Femur (tissue), 1 donor: ENCODE measurements at regions not wholly inside any gene's neighbourhood (a gene's known extent, or its start where the extent isn't known, plus 50 kb on each side); places are given as distances from the start of the nearest gene placed in this dataset.

Experiments
- DNase-seq: peaks from one replicate; pipeline ENCODE4 v3.0.0-alpha.2; 2017

DNA sequence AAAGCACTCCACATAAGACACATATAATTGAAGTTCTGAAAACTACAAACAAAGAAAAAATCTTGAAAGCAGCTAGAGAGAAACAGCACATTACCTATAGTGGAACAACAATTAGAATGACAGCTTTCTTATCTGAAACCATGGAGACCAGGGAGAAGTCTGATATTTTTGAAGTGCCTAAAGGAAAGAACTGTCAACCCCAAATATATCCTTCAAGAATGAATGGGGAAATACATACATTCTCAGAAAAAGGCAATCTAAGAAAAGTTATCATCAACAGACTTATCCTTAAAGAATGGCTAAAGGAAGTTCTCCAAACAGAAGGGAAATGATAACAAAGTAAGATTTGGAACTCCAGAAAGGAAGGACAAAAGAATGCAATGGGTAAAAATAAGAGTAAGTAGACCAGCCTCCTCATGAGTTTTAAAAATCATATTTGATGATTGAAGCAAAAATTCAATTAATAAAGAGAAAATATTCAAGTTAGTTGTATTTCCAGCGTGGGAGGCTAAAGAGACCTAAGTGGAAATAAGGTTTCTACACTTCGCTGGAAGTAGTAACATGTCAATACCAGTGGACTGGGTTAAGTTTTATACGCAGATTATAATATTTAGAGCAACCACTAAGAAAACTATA, 170.8 kb upstream of the SAMSN1 start:
- no peak for DNase-seq

DNA sequence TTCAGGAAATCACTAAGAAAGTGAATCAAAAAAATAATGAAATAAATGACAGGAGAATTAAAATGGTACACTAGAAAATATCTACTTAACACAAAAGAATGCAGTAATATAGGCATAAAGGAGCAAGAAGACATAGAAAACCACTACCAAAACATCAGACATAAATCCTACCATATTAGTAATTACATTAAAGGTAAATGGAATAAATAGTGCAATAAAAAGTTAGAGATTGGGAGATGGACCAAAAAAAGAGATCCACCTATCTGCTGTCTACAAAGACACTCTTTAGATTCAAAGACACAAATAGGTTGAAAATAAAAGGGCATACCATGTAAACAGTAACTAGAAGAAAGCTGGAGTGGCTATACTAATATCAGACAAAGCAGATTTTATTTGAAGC, 167.0 kb upstream of the SAMSN1 start:
- DNase-seq: no peak

DNA sequence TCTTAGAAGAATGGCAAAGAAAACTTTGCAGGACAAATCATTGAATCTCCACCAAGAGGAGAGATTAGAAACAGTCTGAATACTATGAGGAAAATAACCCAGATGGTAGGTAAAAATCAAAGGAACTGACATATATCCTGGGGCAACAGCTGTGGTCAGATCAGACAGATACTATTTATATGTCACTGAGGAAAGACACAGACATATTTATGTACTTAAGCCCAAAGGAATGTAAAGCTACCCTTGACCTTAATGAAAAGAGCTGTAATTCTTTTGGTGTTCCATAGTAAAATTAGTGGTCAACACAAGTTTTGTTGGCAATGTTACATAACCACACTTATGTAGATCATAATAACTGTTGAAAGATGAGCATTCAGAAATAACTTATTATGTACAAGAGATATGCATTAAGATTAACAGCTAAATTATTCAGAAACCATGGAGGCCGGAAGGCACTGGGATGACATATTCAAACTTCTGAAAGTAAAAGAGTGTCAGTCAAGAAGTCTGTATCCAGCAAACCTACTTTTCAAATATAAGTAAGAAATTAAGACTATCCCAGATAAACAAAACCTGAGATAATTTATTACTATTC, 166.1 kb upstream of the SAMSN1 start:
- DNase-seq: no peak

DNA sequence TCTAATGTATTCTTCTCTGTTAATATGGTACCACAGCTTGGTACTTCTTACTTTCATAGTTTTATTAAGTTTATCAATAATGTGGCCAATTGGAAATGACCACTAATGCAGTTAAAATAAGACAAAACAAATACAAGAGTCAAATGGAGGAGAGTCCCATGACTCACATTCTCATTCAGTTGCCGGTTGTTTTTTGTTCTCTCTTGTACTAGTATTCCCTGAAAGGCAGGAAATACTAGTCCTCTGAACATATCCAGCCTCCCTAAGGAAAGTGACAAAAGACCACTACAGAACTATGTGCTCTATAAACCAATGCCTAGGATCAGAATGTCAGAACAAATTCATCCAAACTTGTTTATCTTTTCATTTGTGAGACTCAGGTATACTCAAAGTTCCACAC, 165.2 kb upstream of the SAMSN1 start:
- no peak for DNase-seq

DNA sequence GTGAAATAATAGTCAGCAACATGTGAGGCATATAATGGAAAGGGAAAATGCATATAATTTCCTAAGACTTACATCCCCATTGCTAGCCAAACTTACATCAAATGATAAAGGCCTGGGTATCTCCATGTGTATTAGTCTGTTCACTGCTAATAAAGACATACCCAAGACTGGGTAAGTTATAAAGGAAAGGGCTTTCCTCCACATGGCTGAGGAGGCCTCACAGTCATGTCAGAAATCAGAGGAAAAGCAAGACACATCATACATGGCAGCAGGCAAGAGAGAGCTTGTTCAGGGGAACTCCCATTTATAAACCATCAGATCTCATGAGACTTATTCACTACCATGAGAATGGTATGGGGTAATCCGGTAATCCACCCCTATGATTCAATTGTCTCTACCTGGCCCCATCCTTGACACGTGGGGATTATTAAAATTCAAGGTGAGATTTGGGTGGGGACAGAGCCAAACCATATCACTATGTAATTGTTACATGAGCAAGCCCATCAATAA, 161.5 kb upstream of the SAMSN1 start:
- no peak for DNase-seq

- DNase-seq: no peak
Measured at GRCh38 chr21:14706712-14707510, 160.8 kb upstream of the SAMSN1 start.

DNA sequence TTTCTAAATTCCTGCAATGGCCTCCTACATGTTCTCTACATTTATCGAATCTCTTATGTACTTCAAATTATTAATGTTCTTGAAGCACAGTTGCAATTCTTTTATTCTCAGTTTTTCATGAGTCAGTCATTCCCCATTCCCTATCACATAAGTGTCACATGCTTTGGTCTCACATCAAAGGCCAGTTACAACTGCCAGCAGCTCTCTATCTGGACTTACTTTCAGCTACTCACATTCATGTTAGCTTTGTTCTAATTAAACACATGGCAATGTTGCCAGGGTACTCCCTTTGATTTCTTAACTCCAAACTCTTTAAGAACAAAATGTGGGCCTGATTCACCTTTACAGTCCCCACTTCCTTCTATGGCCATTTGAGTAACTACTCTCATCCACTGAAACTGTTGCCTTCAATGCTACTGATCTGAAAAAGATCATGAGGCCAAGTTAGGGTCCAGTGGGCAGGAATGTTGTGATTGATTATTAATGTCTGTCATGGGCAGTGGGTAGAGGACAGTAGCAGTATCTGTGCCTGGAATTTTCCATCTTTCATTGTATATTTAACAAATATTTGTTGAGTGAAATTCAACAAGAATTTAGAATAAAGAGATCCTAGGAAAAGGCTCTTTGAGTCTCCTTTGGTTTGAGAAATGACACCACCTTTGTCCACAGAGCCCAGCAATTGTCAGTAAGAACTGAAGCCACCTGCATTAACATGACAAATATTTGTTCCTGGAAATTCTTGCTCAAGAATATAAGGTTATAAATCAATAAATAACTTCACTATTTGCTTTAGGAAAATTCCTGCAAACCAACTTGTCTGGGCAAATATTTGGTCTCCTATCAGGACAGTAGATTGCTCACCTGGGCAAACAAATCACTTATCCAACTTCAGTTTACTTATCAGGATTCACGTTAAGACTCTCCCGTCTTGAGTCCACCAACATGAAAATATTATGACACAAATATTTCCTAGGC, 153.6 kb upstream of the SAMSN1 start:
- DNase-seq: no peak

- no peak for DNase-seq
Measured at GRCh38 chr21:14697769-14698168, 151.7 kb upstream of the SAMSN1 start.

DNA sequence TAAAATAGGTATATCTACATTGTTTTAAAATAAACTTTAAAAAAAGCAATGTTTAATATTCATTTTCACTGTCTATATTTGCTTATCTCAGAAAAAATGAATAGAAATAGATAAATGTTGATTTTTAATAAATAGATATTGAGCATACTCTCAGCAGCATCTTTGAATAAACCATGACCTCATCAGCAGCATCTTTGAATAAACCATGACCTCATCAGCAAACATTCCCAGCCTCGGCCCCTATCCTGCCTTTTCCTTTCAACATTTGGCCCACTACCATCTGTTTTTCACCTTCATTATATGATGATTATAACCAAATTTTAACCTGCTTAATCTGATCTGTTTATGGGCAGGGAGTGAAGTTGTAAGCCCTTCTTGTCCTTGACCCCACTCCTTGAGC, 148.7 kb upstream of the SAMSN1 start:
- no peak for DNase-seq

DNA sequence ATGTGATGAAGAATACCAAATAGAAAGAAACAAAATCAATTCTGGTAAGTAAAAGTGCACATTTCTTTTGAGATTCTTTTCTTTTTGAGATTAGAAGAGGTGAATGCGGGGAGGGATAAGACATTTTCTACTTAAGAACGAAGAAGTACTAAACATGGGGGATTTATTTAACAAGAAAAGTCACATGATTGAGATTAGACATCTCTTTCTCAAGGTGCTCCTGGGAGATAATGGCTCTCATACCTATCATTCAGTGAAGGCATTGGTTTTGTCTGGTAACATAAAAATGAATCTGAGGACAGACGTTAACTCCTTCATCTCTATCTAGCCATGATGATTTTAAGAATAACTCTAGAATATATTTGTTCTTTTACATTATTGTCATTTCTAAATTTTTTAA, 147.9 kb upstream of the SAMSN1 start:
- DNase-seq: no peak

DNA sequence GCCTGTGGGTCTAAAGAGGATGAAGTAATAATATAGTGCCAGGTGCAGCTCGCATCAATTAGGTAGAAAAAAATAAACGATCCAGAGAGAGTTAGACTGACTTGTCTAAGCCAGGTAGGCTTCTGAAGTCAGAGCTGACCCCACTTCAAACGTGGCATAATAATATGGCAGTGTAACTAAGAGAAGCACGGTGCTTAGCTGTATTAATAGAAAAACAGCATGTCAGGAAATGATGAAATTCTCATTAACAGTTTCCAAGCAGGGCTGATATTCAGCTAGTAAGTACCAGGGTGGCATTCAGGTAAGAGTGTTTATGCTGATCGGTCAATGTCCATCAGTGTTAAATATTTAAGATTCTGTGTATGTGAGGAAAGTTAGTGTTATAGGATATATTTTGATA, 145.8 kb upstream of the SAMSN1 start:
- no peak for DNase-seq

DNA sequence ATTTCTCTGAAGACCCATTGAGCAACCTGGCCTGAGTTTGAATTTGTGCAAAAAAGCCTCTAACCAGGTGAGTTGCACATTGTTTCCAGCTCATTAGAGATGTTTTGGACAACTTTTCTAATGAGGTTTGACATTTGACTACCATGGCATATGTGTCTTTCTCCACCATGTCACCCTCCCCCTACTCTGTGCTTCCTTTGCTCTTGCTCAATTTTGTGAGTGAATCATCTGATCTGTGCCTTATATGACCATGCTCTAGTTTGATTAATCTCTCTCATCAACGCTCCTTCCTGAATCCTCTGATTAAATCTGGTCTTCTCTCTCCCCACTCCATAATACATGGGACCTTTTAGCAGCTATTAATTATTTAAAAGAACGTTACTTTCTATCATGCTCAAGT, 144.8 kb upstream of the SAMSN1 start:
- DNase-seq: no peak

DNA sequence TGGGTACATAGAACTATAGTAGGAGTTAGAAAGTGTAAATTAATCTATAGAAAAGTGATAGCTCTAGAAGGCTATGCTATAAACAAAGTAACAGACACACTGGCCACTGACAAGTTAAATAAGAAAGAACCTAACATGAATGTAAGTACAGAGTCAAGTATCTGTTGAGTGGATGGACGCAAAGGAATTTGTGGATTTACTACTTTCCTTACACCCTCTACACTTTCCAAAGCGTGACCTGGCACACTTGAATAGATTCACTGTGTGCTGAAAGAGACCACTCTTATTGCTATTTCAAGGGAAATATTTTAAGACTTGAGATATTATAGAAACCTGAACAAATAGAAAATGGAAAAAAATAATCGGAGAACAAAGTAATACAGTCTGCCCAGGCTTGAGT, 142.8 kb upstream of the SAMSN1 start:
- no peak for DNase-seq

GRCh38 chr21:14688412-14688811, 142.3 kb upstream of the SAMSN1 start:
- DNase-seq: no peak

DNA sequence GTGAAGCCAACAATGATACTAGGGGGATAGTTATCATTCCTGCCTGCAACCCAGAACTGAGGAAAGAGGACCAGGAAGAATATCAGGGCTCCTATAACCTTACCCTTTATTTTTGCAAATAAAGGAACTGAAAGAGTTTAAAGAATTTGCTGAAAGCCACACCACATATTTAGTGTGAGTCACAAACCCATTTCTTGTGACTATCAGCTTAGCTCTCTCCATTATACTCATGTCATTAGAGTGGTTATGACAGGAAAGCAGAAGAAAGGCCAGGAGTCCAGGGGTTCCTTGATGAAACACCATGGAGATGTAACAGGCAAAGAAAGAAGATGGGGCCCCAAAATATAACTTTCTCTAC, 141.1 kb upstream of the SAMSN1 start:
- DNase-seq: no peak

DNA sequence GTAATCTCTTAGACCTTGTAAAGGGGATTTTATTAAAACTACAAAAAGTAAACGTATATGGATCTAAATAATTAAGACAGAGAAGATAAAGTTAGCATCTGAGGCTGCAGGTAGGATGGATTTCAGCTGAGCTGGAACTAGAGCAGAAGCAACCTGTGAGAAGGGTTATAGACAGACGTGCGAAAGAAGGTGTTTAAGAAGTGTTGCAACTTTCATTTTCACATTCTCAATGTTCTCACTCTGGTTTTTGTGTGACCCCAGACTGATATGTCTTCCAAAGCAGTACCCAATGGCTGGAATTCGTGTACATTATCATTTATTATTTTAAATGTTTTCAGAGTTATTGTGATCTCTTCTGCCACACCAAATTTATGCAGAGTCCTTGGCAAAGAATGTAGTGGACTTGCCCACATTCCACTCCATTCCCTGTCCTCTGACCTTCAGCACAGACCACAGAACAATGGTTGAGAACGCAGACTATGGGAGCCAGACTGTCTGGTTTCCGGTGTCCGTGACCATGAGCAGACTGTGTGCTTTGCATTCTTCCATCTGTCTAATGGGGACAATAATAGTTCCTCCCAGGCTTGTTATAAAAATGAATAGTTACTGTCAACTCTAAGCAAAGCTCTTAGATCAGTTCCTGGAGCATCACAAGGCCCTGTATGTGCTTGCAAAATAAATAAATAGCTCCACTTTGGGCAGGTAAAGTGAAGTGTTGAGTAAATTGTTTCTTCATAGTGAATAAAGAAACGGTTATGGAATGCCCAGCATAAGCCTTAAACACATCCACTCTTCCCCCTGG, 140.6 kb upstream of the SAMSN1 start:
- no peak for DNase-seq

DNA sequence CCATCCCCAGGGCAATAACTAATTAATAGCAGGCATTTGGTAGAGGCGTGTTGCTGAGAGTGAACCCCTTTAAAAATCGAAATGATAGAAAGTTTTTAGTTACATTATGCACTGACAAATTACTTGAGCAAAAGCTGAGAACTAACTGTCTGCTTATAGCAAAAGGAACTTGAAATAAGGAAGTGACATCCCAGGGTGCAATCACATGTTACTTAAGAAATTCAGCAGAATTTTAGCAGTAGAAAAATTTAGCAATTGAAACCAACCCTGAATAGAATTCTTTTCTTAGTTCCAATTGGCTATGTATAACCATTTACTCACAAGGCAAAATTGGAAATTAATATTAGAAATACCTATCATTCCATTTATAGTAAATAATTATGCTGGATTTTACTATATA, 139.5 kb upstream of the SAMSN1 start:
- no peak for DNase-seq

- no peak for DNase-seq
Measured at GRCh38 chr21:14684071-14684470, 138.0 kb upstream of the SAMSN1 start.

DNA sequence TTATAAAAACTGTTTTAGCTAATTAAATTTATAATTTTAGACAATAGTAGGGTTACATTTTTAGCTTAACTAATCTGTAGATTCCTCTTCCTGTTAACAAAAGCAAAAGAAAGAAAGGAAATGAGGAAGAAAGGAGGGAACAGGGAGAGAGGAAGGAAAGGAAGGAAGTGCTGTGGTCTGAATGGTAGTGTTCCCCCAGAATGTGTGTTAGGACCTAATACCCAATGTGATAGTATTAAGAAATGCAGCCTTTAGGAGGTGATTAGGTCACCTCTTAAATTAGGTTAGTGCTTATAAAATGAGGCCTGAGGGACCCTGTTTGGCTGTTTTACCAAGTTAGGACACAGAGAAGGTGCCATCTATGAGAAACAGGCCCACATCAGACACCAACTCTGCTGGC, 136.9 kb upstream of the SAMSN1 start:
- DNase-seq: no peak

GRCh38 chr21:14678973-14679574, 133.0 kb upstream of the SAMSN1 start:
- DNase-seq: no peak

GRCh38 chr21:14677639-14678179, 131.6 kb upstream of the SAMSN1 start:
- no peak for DNase-seq
